Liver (tissue), 8 donors: ENCODE measurements at regions not wholly inside any gene's neighbourhood (a gene's known extent, or its start where the extent isn't known, plus 50 kb on each side); places are given as distances from the start of the nearest gene placed in this dataset.

Experiments
- DNase-seq: peaks from one replicate; pipeline ENCODE4 v3.0.0-alpha.2; 2017; ENCODE audit warnings: low spot score
- H3K27ac ChIP-seq, 2 donors: one replicate each; pipeline ENCODE4 v1.7.0; 2013; ENCODE audit warnings: inconsistent platforms in 2 of 2, low read length in 2 of 2, control low read depth in 1 of 2, low read depth in 1 of 2, mild to moderate bottlenecking in 1 of 2
- H3K27me3 ChIP-seq, 4 donors: one replicate each; pipeline versions ENCODE4 v1.6.1 to v1.7.0; 2013; ENCODE audit warnings: low read length in 3 of 4, inconsistent platforms in 1 of 4, mild to moderate bottlenecking in 1 of 4, moderate library complexity in 1 of 4; ENCODE audit not compliant: control insufficient read depth in 4 of 4, insufficient read depth in 4 of 4
- H3K36me3 ChIP-seq, 4 donors: one replicate each; pipeline versions ENCODE4 v1.6.1 to v1.7.0; 2013; ENCODE audit warnings: low read length in 3 of 4, mild to moderate bottlenecking in 3 of 4, low read depth in 1 of 4, moderate library complexity in 1 of 4; ENCODE audit not compliant: control insufficient read depth in 4 of 4, insufficient read depth in 3 of 4
- H3K4me1 ChIP-seq, 4 donors: one replicate each; pipeline versions ENCODE4 v1.6.1 to v1.7.0; 2013; ENCODE audit warnings: low read length in 3 of 4, mild to moderate bottlenecking in 3 of 4, moderate library complexity in 1 of 4; ENCODE audit not compliant: control insufficient read depth in 4 of 4, insufficient read depth in 4 of 4
- H3K4me3 ChIP-seq, 3 donors: one replicate each; pipeline versions ENCODE4 v1.6.1 to v1.7.0; 2013; ENCODE audit warnings: low read length in 3 of 3, control low read depth in 1 of 3, low read depth in 1 of 3, mild to moderate bottlenecking in 1 of 3
- H3K9ac ChIP-seq, 2 donors: one replicate each; pipeline ENCODE4 v1.7.0; 2013; ENCODE audit warnings: low read length in 2 of 2, mild to moderate bottlenecking in 2 of 2, moderate library complexity in 2 of 2, control low read depth in 1 of 2, low read depth in 1 of 2
- H3K9me3 ChIP-seq, 4 donors: one replicate each; pipeline versions ENCODE4 v1.6.1 to v1.7.0; 2013; ENCODE audit warnings: low read length in 3 of 4; ENCODE audit not compliant: control insufficient read depth in 4 of 4
- EGR1 ChIP-seq, 2 donors: IDR thresholded peaks; 2 replicates each; pipeline ENCODE4 v1.6.1; 2016 to 2018; ENCODE audit warnings: antibody characterized with exemption in 2 of 2, low read depth in 2 of 2
- FOXA1 ChIP-seq: IDR thresholded peaks from 2 replicates; pipeline ENCODE4 v1.6.1; 2016; ENCODE audit warnings: antibody characterized with exemption
- FOXA2 ChIP-seq: IDR thresholded peaks from 2 replicates; pipeline ENCODE4 v1.6.1; 2016; ENCODE audit warnings: antibody characterized with exemption
- GABPA ChIP-seq, 2 donors: IDR thresholded peaks in 1 of 2; conservative IDR thresholded peaks in 1 of 2; 2 replicates each; pipeline ENCODE4 v1.6.1; 2016; ENCODE audit warnings: antibody characterized with exemption in 2 of 2, mild to moderate bottlenecking in 1 of 2, moderate library complexity in 1 of 2
- HNF4A ChIP-seq, 2 donors: conservative IDR thresholded peaks; 2 replicates each; pipeline ENCODE4 v1.6.1; 2016; ENCODE audit warnings: antibody characterized with exemption in 2 of 2, mild to moderate bottlenecking in 2 of 2
- HNF4G ChIP-seq: IDR thresholded peaks from 2 replicates; pipeline ENCODE4 v1.6.1; 2016; ENCODE audit warnings: antibody characterized with exemption
- JUND ChIP-seq, 2 donors: IDR thresholded peaks; 2 replicates each; pipeline ENCODE4 v1.6.1; 2016; ENCODE audit warnings: antibody characterized with exemption in 2 of 2
- RAD21 ChIP-seq, 2 donors: IDR thresholded peaks; 2 replicates each; pipeline ENCODE4 v1.6.1; 2016; ENCODE audit warnings: antibody characterized with exemption in 2 of 2, mild to moderate bottlenecking in 2 of 2
- RXRA ChIP-seq, 2 donors: IDR thresholded peaks; 2 replicates each; pipeline ENCODE4 v1.6.1; 2017 to 2018; ENCODE audit warnings: antibody characterized with exemption in 2 of 2, mild to moderate bottlenecking in 1 of 2
- SP1 ChIP-seq: IDR thresholded peaks from 2 replicates; pipeline ENCODE4 v1.6.1; 2018; ENCODE audit warnings: antibody characterized with exemption, mild to moderate bottlenecking
- TAF1 ChIP-seq: conservative IDR thresholded peaks from 2 replicates; pipeline ENCODE4 v1.6.1; 2016; ENCODE audit warnings: antibody characterized with exemption, mild to moderate bottlenecking
- YY1 ChIP-seq: IDR thresholded peaks from 2 replicates; pipeline ENCODE4 v1.6.1; 2016; ENCODE audit warnings: antibody characterized with exemption, mild to moderate bottlenecking
- WGBS: extraction: QIAGEN DNeasy Blood & Tissue Kit; methylation state at CpG from one replicate; pipeline ENCODE4 v1.1.7; 2013; 5-methylcytosine and 5-hydroxymethylcytosine counted together
- TF ChIP-seq, protein P1 (sequence below): IDR thresholded peaks from 2 replicates; pipeline ENCODE4 v1.6.1; 2016; ENCODE audit warnings: antibody characterized with exemption
- TF ChIP-seq, protein P2 (sequence below): IDR thresholded peaks from 2 replicates; pipeline ENCODE4 v1.6.1; 2016; ENCODE audit warnings: antibody characterized with exemption
- TF ChIP-seq, protein P3 (sequence below): IDR thresholded peaks from 2 replicates; pipeline ENCODE4 v1.6.1; 2016; ENCODE audit warnings: antibody characterized with exemption, mild to moderate bottlenecking
- TF ChIP-seq, protein P4 (sequence below): fragments of 150-350 bp; IDR thresholded peaks from 2 replicates; pipeline ENCODE4 v1.5.1; 2017; ENCODE audit warnings: improper control_type of control experiment, low read depth, low read length; ENCODE audit not compliant: missing input control
- TF ChIP-seq, protein P5 (sequence below): IDR thresholded peaks from 2 replicates; pipeline ENCODE4 v1.6.1; 2016; ENCODE audit warnings: antibody characterized with exemption
- donor health status: healthy.
- donor health status: healthy.
- donor health status: healthy.
- donor health status: healthy.
- donor health status: healthy.

DNA sequence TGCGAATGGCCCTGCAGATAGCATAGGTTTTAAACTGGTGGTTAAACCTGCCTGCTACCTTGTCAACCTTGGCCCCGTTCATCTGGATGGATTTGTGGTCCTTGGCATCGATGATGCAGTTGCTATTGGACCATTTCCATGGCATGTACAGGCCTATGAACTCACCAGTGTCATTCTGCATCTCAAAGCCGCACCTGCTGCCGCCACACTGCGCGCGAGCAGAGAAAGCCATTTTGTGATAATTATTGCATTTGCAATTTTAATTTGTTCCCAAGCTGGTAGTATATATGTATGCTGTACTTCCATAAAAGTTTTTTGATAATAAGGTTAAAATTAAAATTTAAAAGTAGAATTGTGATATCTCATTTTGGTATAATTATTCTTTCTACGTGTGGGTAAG, 94.8 kb upstream of the UXS1 start (continued):
- TF ChIP-seq, protein P1, sequence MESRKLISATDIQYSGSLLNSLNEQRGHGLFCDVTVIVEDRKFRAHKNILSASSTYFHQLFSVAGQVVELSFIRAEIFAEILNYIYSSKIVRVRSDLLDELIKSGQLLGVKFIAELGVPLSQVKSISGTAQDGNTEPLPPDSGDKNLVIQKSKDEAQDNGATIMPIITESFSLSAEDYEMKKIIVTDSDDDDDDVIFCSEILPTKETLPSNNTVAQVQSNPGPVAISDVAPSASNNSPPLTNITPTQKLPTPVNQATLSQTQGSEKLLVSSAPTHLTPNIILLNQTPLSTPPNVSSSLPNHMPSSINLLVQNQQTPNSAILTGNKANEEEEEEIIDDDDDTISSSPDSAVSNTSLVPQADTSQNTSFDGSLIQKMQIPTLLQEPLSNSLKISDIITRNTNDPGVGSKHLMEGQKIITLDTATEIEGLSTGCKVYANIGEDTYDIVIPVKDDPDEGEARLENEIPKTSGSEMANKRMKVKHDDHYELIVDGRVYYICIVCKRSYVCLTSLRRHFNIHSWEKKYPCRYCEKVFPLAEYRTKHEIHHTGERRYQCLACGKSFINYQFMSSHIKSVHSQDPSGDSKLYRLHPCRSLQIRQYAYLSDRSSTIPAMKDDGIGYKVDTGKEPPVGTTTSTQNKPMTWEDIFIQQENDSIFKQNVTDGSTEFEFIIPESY, result no peak
- no peak for TF ChIP-seq SP1

DNA sequence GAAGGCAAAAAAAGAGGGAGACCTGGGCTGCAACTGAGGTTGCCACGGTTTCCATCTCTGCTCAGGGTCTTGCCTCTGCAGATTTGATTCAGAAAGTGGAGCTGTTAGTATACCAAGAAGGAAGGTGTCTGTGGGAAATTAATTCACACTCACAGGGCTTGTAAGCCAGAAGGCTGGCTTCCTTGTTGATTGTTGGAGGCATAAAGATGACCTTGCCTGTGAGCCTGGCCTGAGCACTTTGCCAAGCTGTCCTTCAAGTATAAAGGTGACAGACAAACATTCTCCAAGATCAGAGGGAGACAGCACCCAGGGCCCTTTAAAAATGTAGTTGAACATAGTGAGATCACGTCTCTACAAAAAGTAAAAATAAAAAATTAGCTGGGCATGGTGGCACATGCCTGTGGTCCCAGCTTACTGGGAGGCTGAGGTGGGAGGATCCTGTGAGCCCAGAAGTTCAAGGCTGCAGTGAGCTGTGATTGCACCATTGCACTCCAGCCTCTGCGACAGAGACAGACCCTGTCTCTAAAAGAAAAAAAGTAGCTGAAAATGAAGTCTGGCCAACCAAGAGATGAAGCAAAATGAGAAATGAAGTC, 91.2 kb upstream of the UXS1 start:
- TF ChIP-seq FOXA1 (no peak), FOXA2 (no peak), HNF4A (conservative IDR thresholded peaks at IDR 0.05) (no peak), GABPA (IDR thresholded peaks at IDR 0.05 in 1 of 2, conservative IDR thresholded peaks at IDR 0.05 in 1 of 2) (no peak), SP1 (no peak), HNF4G (no peak), TAF1 (no peak), RAD21 (IDR thresholded peaks at IDR 0.05) (no peak), YY1 (no peak), EGR1 (IDR thresholded peaks at IDR 0.05; ENCODE audit: low read depth in 2 of 2) (no peak), RXRA (IDR thresholded peaks at IDR 0.05) (no peak), JUND (IDR thresholded peaks at IDR 0.05) (no peak)
- TF ChIP-seq, protein P2, sequence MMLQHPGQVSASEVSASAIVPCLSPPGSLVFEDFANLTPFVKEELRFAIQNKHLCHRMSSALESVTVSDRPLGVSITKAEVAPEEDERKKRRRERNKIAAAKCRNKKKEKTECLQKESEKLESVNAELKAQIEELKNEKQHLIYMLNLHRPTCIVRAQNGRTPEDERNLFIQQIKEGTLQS, result no peak
- TF ChIP-seq, protein P3, sequence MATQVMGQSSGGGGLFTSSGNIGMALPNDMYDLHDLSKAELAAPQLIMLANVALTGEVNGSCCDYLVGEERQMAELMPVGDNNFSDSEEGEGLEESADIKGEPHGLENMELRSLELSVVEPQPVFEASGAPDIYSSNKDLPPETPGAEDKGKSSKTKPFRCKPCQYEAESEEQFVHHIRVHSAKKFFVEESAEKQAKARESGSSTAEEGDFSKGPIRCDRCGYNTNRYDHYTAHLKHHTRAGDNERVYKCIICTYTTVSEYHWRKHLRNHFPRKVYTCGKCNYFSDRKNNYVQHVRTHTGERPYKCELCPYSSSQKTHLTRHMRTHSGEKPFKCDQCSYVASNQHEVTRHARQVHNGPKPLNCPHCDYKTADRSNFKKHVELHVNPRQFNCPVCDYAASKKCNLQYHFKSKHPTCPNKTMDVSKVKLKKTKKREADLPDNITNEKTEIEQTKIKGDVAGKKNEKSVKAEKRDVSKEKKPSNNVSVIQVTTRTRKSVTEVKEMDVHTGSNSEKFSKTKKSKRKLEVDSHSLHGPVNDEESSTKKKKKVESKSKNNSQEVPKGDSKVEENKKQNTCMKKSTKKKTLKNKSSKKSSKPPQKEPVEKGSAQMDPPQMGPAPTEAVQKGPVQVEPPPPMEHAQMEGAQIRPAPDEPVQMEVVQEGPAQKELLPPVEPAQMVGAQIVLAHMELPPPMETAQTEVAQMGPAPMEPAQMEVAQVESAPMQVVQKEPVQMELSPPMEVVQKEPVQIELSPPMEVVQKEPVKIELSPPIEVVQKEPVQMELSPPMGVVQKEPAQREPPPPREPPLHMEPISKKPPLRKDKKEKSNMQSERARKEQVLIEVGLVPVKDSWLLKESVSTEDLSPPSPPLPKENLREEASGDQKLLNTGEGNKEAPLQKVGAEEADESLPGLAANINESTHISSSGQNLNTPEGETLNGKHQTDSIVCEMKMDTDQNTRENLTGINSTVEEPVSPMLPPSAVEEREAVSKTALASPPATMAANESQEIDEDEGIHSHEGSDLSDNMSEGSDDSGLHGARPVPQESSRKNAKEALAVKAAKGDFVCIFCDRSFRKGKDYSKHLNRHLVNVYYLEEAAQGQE, result no peak
- TF ChIP-seq, protein P4, sequence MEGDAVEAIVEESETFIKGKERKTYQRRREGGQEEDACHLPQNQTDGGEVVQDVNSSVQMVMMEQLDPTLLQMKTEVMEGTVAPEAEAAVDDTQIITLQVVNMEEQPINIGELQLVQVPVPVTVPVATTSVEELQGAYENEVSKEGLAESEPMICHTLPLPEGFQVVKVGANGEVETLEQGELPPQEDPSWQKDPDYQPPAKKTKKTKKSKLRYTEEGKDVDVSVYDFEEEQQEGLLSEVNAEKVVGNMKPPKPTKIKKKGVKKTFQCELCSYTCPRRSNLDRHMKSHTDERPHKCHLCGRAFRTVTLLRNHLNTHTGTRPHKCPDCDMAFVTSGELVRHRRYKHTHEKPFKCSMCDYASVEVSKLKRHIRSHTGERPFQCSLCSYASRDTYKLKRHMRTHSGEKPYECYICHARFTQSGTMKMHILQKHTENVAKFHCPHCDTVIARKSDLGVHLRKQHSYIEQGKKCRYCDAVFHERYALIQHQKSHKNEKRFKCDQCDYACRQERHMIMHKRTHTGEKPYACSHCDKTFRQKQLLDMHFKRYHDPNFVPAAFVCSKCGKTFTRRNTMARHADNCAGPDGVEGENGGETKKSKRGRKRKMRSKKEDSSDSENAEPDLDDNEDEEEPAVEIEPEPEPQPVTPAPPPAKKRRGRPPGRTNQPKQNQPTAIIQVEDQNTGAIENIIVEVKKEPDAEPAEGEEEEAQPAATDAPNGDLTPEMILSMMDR, result no peak
- TF ChIP-seq, protein P5, sequence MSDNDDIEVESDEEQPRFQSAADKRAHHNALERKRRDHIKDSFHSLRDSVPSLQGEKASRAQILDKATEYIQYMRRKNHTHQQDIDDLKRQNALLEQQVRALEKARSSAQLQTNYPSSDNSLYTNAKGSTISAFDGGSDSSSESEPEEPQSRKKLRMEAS, result no peak
- Histone ChIP-seq H3K4me1 (no peaks in the 10 kb centered on the region), H3K9me3 (no peaks in the 10 kb centered on the region), H3K27me3 (no peaks in the 10 kb centered on the region), H3K36me3 (no peaks in the 10 kb centered on the region), H3K4me3 (no peak overlapping the region), H3K27ac (no peak overlapping the region), H3K9ac (no peak overlapping the region)
- 88% methylated on average over 3 of the region's 3 CpGs for WGBS
- no peak for DNase-seq
